ENCODE measurements at regions not wholly inside any gene's neighbourhood (a gene's known extent, or its start where the extent isn't known, plus 50 kb on each side); places are given as distances from the start of the nearest gene placed in this dataset.
"Not testable (repeated sequence)": the region's sequence is repeated elsewhere in the genome, so short reads cannot be mapped to it uniquely, and the experiment has no call there.

DNA sequence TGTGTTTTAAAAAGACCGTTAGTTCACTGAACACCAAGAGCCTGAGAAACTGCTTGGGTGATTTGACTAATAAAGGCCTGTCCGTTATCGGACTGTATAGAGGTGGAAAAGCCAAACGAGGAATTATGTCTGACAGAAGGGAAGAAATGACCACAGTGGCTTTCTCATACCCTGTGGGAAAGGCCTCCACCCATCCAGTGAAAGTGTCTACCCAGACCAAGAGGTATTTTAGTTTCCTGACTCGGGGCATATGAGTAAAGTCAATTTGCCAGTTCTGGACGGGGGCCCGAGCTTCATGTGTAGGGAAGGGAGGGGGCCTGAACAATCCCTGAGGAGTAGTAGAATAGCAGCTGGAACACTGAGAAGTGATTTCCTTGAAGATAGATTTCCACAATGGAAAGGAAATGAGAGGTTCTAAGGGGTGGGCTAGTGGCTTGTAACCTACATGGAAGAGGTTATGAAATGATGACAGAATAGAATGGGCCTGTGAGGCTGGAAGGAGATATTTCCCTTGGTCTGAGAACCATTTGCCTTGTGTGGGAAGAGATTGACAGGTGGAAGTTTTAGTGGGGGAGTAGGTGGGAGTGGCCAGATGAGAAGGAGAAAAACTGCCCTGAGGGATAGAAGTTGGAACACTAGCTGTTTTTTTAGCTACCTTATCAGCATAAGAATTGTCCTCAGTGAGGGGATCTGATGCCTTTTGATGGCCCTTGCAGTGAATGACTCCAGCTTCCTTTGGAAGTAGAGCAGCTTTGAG lies 106.4 kb upstream of the PPM1J start:
- DNase-seq (ENCODE audit: low read depth); H3K4me3 ChIP-seq (ENCODE audit: low read depth, low read length): not testable (repeated sequence)

DNA sequence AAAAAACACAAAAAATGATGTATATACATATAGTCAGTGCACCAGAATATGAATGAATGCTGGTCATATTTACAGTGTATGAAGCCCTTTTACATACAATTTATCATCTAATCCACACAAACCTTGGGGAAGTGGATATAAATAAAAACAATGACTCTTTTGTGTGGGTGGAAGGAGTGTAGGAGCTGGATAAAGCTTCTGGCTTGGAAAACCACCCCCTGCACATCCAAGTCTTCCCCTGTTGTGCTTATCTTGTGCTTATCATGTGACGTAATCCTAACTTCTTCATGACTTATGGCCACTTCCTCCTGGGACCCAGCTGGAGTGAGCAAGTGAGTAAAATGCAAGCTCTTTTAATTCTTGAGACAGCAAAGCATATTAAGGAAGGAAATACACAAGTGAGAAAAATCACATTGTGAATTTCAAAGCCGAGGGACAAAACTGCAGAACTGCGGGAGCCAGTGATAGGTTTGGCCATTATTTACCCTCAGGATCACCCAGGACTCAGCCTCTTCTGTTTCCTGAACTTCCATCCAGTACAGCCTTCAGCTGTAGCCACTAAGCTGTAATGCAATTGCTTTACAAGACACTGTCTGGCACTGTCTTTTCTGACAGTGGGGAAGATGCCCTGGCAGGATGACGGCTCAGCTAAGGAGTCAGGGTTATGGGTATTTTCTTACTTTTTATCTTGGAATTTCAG lies 104.0 kb upstream of the PPM1J start:
- no peak overlapping the region for H3K4me3 ChIP-seq (ENCODE audit: low read depth, low read length)

DNA sequence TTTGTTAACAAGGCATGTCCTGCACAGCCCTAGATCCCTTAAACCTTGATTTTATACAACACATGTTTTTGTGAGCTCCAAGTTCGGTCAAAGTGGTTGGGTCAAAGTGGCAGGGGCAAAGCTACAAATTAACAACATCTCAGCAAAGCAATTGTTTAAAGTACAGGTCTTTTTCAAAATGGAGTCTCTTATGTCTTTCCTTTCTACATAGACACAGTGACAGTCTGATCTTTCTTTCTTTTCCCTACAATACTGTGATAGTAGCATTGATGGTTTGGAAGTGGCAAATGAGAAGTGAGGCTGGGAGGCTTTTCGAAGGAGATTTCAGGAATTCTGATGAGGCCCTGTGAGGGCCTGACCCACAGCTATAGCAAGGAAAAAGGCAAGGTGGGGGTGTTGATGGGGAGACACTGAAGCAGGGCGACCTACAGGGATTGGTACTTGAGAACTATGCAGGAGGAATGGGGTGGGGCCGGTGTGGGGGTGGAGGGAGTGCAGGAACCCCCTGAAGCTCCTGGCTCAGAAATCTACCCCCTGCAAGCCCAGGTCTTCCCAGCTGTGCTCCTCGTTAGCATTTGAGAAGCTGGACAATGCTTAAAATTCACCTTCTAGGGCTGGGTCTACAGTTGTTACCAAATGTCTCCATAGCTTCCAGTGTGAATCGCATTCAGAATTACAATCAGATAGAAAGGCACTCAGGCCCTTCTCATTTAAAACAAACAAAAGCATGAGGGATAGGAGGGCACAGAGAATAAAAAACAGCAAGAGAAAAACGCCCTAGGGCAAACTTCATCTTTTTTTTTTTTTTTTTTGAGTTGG lies 102.6 kb upstream of the PPM1J start:
- no peak for DNase-seq (ENCODE audit: low read depth)
- H3K4me3 ChIP-seq (ENCODE audit: low read depth, low read length), result no peak overlapping the region

More for the DNA sequence above, 104.0 kb upstream of the PPM1J start:
- peak; percentile 24 for DNase-seq (ENCODE audit: low read depth)

DNA sequence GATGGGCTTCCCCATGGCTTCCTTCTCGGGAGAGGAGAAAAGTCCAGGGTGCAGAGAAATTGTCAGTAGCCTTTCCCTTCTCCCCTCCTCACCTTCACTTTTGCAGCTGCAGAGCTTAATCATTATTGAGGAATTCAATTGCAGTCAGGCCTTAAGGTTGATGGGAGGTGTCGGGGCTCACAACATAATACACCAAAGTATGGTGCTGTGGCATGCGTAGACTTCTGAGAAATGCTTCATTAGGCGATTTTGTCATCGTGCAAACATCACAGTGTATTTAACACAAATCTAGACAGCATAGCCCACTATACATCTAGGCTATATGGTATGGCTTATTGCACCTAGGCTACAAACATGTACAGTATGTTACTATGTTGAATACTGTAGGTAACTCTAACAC lies 100.2 kb upstream of the PPM1J start:
- H3K4me3 ChIP-seq (ENCODE audit: low read depth, low read length), result no peak overlapping the region
- no peak for DNase-seq (ENCODE audit: low read depth)

DNA sequence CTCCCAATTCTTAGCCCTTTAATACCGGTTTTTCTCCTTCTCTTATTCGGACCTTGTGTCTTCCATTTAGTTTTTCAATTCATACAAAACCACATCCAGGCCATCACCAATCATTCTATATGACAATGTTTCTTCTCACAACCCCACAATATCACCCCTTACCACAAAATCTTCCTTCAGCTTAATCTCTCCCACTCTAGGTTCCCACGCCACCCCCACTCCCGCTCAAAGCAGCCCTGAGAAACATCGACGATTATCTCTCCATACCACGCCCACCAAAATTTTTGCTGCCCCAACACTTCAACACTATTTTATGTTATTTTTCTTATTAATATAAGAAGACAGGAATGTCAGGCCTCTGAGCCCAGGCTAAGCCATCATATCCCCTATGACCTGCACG lies 99.5 kb upstream of the PPM1J start:
- not testable (repeated sequence) for H3K4me3 ChIP-seq (ENCODE audit: low read depth, low read length)

DNA sequence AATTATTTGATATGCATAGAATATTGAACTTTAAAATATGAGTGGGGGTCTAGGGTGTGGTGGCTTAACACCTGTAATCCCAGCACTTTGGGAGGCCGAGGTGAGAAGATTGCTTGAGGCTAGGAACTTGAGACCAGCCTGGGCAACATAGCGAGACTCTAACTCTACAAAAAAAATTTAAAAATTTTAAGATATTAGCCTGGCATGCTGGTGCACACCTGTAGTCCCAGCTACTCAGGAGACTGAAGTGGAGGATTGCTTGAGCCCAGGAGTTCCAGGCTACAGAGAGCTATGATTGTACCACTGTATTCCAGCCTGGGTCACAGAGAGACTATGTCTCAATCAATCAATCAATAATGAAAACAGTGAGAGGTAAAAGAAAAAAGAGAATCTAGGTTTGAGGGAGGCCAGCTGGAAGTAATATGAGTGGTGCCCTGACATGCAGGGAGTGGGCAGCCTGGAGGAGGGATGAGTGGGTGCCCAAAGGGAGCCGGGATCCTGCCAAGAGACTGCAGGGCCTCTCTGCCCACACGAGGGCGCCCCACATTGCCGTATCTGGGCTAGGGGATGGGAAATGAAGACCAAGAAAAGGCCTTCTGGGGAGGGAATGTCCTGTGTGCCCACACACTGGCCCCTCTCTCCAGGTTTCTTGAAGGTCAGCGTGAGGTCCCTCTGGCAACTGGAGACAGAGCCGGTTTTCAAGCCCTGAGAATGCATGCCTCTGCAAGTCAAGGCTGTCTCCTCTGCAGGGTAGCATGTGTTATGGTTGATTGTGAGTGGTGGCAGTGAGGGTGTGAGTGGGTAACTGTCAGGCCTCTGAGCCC lies 93.9 kb upstream of the PPM1J start:
- DNase-seq (ENCODE audit: low read depth), result peak; percentile 20
- H3K4me3 ChIP-seq (ENCODE audit: low read depth, low read length), result no peak overlapping the region

More for the DNA sequence above, 99.5 kb upstream of the PPM1J start:
- not testable (repeated sequence) for DNase-seq (ENCODE audit: low read depth)

DNA sequence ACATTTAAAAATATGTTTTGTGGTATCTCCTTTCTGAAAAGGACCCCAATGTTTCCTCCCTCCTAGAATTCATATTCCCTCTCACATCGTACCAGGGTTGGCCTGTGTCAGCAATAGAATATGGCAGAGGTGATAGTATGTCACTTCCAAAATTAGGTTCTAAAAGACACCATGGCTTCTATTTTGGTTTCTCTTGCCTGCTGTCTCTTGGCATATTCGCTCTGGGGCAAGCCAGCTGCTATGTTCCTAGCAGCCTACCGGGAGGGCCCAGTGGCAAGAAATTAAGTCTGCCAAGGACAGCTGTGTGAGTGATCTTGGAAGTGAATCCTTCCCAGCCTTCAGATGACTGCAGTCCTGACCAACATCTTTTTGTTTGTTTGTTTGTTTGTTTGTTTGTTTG lies 92.9 kb upstream of the PPM1J start:
- DNase-seq (ENCODE audit: low read depth), result no peak
- H3K4me3 ChIP-seq (ENCODE audit: low read depth, low read length), result no peak overlapping the region

DNA sequence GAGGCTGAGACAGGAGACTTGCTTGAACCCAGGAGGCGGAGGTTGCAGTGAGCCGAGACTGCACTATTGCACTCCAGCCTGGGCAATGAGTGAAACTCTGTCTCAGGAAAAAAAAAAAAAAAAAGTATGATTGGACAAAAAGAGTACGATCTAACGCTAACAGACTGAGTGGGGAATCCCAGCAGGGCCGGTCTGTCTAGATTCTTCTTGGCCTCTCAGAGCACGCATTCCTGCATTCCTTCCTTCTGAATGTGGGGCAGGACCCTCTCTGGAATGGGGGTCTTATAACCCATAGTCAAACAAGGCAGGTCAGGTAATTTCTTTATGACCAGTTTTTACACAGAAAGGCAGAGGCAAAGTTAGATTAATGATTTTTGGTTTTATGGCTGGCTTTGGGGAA lies 92.0 kb upstream of the PPM1J start:
- no peak overlapping the region for H3K4me3 ChIP-seq (ENCODE audit: low read depth, low read length)
- no peak for DNase-seq (ENCODE audit: low read depth)

DNA sequence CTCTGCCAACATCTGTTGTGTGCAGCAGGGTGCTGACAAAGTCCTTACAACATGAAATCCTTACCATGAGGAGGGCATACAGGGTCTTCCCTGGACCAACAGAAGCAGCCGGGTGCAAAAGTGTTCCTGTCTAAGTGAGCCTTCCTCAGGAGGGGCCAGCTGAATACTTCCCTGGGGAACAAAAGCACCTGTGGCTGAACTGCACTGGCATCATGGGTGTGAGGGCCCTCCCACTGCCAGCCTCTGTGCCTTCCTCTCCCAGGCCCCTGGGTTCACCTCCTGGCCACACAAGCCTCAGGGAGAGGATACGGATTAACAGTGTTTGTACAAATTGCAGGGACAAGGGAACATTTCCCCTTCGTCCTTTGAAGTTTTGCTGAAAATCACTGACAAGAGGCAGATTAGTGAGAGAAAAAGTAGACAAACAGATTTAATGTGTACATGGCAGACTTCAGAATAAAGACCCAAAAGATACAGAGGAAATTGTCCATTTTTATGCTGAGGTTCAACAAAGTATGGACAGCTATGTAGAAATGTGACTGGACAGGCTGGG lies 91.0 kb upstream of the PPM1J start:
- H3K4me3 ChIP-seq (ENCODE audit: low read depth, low read length), result no peak overlapping the region
- no peak for DNase-seq (ENCODE audit: low read depth)

DNA sequence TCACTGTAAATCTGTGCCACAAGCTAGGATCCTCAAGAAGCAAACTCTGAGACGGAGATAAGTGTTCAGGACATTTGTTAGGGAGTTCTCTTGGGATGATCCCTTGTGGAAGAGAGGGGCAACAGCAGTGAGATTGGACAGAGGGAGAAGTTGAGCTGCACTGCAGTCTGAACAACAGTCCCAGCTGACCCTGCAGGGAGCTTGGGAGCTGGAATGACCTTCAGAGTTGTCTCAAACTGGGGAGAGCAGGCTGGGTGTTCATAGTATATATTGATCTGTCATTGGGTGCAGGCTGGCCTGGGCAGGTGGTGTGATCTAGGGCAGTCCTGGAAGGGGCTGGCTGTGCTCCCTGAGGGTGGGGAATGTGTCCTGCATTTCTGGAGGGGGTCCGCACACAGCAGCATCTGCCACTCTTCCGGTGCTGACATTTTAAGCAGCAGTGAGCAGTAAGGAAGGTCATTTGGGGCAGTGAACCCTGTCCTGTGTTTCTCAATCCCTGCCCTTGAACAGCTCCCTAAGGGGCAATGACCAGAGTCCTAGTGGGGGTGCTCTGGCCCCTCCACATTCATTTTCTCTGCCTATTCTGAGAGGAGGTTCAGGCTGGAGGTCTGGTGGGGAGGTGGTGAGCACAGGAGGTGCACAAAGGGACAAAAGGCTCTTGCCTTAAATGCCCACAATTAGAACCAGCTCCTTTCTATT lies 90.2 kb upstream of the PPM1J start:
- DNase-seq (ENCODE audit: low read depth), result no peak
- no peak overlapping the region for H3K4me3 ChIP-seq (ENCODE audit: low read depth, low read length)

DNA sequence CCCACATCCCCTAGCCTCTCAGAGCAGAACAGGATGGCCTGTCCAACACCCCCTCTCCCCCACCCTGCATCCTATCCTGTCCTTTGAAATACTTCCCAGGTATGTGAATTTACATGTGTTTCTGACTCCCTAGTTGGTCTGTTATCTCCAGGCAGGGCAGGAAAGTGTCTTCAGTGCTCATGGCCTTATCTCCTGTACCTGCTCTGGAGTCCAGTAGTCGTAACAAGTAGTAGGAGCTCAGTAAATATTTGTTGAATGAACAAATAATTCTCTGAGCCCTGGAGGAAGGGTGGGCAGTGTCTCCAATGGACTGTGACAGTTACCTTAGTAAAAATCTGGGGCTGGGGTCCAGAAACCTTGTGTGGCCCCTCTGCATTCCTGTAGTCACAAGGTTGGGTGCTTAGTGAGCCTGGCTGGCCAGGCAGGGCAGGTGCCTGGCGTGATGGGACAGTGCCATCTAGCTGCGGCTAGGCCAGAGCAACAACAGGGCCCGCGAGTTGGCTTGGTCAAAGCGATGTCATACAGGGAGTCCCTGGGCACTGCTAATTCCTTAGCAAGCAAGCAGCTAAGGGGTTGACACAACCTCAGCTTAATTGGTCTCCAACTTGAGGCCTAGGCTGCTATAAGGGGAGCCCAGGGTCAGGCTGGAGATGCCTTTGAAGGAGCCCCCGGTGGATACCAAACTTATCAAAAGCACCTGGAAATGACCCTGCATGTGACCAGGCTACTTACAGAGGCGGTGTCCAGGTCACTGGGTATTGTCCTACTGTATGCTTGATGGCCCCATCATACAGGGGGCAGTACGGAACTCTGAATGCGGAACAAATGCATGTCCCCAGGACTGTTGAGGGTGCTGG lies 89.0 kb upstream of the PPM1J start:
- H3K4me3 ChIP-seq (ENCODE audit: low read depth, low read length), result no peak overlapping the region
- peak; percentile 24 for DNase-seq (ENCODE audit: low read depth)

DNA sequence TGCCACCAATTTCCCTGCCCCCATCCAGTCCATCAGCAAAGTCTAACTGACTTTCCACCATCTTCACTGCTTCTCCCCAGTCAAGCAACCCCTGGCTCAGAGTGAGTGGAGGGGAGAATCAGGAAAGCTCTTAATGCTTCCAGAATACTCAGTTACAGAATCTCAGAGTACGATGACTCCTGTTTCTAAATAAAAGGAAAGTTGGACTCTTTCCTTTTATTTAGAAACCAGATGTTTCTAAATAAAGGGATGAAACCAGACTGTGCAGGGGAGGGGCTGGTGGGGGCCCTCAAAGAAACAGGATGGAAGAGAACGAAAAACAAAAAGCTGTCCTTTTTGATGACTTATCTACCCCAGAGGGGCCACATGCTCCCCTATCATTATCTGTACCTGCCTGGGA lies 85.2 kb upstream of the PPM1J start:
- no peak for DNase-seq (ENCODE audit: low read depth)
- no peak overlapping the region for H3K4me3 ChIP-seq (ENCODE audit: low read depth, low read length)

DNA sequence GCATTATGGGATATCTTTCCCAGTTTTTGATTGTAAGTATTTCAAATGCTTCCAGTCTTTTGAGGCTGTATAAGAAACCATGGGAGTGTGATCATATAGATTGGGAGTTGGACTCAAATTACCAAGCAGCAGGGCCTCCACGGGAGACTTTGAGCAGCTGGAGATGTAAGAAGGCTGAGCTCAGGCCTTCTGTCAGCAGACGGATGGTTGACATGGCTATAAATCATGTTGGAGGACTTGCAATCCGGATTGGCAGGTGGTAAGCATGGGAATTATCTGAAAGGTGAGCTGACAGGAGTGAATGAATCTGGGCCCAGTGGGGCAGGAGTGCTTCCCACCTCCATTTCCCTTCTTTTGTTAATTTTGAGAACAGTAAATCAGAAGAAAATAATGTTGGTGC lies 83.2 kb upstream of the PPM1J start:
- H3K4me3 ChIP-seq (ENCODE audit: low read depth, low read length), result no peak overlapping the region
- no peak for DNase-seq (ENCODE audit: low read depth)

DNA sequence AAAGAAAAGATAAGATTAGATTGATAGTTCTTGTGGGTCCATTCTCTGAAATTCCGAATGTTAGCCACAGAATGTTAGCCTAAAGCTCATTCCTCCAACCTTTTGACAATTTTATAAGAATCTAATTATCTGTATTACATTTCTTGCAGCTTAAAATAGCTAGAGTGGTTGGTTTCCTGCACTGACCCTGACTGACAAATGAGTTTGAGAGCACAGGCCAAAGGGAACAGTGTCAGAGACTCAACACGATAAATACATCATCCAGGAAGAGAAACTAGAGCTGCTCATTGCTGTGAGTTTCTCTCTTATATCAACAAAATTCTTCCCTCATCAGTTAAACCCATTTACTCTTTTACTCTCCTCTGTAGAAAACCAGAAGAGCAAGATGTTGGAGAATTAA lies 82.1 kb upstream of the PPM1J start:
- no peak overlapping the region for H3K4me3 ChIP-seq (ENCODE audit: low read depth, low read length)
- DNase-seq (ENCODE audit: low read depth), result no peak

DNA sequence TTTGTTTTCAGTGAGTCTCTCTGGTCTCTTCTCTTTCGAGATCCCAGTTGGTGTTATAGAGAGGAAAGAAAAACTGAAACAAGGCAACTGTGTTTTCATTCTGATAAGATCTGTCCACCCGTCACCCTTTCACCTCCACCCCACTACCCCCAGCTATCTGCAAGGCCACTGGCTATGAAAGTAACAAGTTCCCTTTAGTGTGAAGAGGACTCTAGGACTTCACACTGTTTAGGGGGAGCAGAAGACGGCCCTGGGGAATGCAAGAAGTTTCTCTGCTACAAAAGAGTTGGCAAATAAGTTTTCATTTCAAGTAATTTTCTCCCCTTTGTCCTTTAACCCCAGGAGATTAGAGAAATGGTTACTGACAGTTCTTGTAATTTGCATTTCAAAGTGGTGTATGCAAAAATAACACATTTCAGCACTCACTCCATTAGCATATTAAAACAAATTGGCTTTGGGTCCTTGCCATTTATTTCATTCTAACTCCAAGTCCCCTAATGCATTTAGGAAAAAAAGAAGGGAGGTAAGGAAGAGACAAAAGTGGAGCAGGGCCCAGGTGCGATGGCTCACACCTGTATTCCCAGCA lies 79.6 kb upstream of the PPM1J start:
- no peak for DNase-seq (ENCODE audit: low read depth)
- H3K4me3 ChIP-seq (ENCODE audit: low read depth, low read length), result no peak overlapping the region

DNA sequence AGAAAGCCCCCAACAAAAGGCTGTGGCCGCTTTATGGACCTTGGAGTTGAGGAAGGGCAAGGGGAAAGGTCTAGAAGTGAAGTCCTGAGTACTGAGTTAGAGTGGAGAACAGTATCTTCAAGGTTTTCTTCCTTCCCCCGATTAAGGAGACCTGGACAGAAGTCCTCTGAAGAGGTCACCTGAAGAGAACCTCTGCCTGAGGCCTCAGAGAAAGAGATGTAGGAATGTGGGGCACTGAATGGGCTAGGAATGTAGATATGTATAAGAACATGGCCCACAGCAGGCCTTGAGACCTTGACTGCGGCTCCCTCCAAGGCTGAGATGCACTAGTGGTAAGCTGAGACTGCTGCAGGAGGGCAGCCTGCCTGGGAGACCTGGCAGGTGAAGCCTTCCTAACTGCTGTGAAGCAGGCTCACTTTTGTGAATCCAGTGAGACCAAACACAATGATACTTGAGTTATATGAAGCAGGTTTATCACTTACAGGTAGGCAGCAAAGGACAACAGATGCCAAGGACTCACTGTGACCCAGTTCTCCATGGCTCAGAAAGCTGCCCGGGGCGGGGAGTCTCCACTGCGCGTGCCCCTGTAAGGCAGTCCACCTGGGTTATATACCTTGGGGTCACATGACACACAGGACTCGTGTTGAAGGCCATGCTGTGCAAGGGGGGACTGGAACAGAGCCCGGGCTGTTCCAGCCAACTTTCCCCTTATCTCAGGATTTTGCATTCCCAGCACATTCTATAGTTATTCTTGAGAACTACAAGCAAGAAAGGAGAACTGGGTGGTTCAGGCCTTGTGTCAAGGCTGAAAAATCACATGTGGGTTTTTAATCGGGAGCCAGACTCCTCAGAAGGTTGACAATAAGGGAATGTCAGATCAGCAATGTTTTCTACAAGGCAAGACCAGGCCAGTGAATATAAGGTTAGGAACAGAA lies 78.8 kb upstream of the PPM1J start:
- H3K4me3 ChIP-seq (ENCODE audit: low read depth, low read length), result no peak overlapping the region

More for the DNA sequence above, 78.8 kb upstream of the PPM1J start:
- DNase-seq (ENCODE audit: low read depth), result no peak

Measured in skeletal muscle cell (primary cell).